SW480 (cell line): ENCODE measurements at regions not wholly inside any gene's neighbourhood (a gene's known extent, or its start where the extent isn't known, plus 50 kb on each side); places are given as distances from the start of the nearest gene placed in this dataset.

Experiments
- DNase-seq: peaks from one replicate; pipeline ENCODE4 v3.0.0-alpha.2; 2016; ENCODE audit warnings: low spot score

DNA sequence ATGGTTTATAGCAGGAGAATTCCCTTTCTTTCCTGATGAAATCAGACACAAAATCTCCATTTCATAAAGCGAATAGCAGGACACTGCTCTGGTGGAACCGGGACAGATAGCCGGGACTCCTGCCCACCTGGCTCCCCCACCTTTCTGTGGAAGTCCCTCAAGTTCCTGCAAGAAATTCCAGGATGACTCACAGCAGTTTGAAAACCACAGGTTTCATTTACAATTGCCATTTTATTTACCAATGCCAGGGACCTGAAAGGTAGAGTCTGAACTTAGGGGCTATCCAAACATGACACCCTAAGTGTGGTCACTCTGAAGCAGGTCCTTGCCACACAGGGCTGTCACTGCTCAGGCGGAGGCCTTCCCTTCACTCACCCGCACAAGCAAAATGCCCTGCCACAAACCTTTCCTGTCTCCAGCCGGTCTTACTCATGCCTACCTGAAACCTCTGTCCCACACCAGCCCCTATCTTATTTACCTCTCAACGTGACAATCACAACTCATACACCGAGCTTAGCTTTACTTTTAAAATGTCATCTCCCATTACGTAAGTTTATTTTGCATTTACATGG, 63.3 kb upstream of the TAF1L start:
- peak; percentile 34 for DNase-seq

DNA sequence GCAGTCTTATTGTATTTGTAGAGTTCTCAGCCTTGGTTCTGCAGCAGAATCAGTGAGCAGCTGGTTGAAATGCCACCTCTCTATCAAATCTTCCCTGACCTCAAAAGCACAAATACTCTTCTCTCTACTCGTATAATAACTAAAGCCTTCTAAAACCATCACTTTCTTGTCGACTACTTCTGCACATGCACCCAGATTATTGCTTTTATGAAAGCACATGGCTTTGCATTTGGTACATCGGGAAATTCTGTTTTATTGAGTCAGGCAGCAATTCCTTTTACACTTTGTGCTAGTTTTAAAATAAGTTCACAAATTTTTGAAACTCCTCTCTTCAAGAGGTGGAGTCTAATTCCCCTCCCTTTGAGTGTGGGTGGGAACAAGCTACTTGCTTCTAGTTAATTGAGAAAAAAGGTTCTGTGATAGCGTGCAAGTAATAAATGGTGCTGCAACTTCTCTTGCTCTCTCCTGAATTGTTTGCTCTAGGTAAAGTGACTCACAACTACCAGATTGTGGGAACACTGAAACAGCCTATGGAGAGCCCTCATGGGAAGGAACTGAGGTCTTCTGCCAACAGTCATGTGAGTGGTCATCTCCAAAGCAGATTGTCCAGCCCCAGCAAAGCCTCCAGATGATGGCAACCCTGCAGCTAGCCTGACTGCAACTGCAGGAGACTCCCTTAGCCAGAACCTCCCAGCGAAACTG, 66.0 kb upstream of the TAF1L start:
- DNase-seq, result no peak

DNA sequence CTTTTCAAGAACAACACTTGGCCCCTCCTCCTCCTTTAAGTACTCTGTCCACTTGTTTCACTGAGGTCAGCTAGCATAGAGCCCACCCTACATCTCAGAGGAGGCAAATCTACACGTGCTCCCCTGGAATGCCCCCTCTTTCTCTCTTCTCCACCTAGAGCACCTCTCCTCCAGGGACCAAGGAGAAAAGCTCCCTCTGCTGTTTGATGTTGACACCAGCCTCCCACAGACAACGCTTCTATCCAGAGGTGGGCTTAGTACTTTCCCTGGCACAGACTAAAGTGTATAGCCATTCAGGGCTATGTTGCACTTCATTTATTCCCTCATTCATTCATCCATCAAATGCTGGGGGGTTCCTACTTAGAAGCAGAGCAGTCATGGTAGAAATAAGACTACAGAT, 68.2 kb upstream of the TAF1L start:
- no peak for DNase-seq

DNA sequence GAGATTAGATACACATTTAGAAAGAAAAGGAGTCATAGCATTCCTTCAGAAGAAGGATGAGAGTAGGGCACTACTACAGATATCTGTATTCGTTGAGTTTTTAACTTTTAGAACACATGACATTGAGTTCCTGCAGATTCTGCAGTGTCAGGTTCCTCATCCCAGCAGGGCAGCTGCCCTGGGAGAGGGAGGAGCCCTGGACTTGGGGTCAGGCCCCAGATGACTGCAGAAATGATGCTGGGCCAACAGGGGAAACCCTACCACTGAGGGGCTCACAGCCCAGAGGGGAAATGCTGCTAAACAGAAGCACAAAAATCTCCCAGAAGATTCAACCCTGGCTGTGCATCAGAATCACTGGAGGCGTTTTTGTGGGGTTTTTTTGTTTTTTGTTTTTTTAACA, 68.9 kb upstream of the TAF1L start:
- no peak for DNase-seq

DNA sequence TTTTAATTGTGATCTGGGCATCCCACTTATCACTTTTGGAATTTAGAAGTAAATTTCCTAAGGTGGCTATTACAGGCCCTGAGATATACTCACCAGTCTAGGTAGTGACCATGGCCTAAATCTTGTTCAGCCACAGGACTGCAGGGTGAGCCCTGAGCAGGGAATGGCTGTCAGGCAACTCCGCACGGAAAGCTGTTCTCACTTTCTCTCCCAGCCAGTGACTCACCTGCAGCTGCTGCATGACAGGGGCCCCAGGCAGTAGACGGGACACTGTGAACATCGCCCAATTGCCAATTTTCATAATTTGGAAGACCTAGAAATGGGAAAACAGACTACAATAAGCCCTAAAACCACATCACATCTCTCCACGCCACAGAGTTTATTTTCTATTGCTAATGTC, 69.6 kb upstream of the TAF1L start:
- DNase-seq, result no peak

DNA sequence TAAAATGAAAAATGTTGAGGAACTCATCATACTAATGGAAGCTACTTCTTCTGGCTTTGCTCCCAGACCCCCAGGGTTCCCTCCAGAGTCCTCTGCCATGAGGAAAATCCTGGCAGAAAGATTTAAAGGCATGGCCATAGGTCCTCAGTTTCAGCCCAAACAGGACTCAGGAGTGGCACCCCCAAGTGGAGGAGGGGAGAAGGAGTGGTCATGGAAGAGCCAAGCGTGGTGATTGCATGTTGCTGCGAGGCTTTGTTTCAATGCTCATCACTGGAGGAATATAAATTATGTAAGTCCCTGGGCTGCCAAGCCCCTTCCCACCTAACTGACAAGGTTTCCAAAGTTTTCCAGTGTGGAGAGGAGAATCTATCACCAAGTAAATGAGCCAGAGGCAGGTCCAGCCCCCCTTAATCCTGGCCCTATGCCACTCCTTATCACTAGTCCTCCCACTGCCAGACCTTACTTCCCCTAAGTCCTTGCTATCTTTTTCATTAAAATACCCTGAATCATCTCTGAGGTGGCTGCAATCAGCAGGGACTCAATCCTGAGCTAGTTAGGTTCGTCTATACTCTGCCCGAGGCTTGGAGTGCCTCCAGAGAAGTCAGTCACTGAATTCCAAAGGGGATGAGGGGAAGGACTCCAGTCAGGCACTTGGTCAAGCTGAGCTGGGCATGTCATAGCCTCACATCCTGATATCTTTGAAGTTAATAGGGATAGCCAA, 70.7 kb upstream of the TAF1L start:
- DNase-seq, result no peak

DNA sequence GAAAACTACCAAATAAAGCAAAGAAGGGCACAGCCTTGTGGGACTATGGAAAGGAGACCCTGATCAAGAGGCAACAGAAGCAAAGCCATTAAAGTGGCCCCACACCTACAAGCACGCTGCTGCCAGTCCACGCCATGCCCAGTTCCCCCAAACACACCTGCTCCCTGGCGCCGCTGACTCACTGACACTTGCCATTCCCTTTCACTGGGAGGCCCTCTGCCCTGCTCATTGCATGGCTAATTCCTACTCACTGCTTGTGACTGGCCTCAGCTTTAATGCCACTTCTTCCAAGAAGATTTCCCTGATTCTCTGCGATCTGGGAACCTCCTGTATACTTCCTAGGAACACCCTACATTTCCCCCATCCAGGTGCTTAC, 71.2 kb upstream of the TAF1L start:
- no peak for DNase-seq

DNA sequence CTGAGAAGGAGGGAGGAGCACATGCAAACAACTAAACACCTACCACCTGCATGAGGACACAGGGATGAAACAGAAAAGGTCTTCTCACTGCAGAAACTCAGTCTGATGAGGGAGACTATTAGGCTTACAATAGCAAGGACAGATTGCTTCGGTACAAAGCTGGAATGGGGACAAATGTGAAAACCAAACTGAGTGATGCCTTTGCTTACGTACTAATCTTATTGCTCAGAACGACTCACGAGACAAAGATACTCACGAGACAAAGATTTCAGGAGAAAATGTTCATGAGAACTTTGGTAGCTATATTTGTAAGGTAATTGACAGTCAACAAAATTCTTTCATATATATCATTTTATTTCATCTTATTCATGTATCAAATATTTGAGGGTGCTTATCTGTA, 71.9 kb upstream of the TAF1L start:
- no peak for DNase-seq

DNA sequence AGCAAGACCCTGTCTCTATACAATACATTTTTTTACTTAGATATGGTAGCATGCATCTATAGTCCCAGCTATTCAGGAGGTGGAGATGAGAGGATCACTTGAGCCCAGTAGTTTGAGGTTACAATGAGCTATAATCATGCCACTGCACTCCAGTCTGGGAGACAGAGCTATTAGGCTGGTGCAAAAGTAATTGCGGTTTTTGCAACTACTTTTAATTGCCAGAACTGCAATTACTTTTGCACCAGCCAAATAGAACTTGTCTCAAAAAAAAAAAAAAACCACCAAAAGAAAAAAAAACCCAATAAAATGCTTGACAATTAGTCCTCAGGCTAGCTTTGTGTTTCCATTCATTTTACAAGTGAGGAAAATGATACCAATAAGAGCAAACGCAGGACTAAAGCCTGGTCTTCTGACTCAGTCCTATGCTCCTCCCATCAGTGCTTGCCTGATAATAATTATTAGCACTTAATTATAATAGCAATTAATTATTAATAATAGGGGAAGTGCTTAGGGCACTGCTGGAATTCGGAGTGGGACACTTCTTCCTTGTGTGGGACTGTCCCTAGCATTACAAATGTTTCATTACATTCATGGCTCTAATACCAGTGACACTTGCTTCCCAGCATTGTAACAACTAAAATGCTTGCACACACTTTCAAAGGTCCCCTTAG, 73.1 kb upstream of the TAF1L start:
- no peak for DNase-seq

DNA sequence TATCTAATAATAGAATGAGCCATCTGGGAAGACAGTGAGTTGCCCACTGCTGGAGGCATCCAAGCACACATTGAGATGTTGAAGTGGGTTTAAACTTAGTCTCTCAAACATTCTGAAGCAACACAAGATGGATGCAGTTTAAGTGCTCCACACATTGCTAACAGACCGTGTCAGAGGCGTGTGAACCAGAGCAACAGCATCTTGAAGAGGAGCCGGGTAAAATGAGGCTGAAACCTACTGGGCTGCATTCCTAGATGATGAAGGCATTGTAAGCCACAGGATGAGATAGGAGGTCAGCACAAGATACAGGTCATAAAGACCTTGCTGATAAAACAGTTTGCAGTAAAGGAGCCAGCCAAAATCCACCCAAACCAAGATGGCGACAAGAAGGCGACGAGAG, 73.5 kb upstream of the TMEM215 start:
- no peak for DNase-seq

DNA sequence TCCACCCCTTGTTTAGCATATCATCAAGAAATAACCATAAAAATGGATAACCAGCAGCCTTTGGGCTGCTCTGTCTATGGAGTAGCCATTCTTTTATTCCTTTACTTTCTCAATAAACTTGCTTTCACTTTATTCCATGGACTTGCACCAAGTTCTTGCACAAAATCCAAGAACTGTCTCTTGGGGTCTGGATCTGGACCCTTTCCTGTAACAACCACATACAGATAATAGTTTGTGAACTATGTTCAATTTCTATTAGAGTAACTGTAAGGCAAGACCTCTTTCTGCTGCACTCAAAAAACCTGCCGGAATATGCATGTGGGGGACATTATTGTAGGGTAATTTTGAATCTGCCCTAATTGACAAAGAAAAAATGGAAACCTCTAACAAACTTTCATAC, 66.9 kb upstream of the TMEM215 start:
- DNase-seq, result no peak

DNA sequence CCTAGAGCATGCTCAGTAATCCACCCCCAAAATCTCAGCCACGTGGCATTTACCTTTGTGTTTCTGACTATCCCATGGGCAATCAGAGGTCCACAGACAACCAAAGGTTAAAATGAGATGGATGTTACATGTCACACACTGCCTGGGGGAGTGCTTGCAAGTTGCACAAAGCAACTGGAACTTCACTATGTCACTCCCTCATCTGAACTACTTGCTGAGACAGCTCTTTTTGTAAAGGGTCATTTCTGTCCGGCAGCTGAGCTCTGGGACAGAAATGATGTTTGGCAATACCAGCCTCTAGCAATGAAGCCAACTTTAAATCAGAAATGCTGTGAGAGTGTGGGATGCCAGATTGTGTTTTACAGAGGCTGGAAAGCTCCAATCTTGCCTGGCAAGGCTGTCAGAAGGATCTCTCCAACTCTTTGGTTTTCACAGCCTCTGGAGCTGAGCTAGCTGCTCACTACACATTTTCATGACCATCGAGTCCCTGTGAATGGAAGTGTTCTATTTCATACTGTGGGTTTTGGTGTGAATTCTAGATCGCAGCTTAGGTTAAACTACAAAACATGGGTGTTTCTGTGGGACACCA, 66.3 kb upstream of the TMEM215 start:
- no peak for DNase-seq

DNA sequence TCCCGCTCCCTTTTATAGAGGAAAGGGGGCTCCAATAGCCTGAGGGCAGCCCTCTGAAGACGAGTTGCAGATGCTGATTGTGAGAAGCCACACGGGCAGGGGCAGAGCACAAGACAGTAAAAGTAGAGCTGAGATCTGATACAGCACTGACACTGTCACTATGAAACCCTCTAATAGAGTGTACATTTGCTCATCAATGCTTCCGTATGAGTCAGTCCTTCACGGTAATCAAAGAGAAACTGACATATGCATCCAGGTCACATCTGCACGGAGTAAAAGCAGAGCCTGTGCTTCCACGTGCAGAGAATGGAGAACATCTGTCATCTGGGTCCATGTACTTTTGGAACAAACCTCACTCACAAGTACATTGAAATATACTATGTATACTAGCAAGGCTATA, 60.6 kb upstream of the TMEM215 start:
- DNase-seq, result no peak

DNA sequence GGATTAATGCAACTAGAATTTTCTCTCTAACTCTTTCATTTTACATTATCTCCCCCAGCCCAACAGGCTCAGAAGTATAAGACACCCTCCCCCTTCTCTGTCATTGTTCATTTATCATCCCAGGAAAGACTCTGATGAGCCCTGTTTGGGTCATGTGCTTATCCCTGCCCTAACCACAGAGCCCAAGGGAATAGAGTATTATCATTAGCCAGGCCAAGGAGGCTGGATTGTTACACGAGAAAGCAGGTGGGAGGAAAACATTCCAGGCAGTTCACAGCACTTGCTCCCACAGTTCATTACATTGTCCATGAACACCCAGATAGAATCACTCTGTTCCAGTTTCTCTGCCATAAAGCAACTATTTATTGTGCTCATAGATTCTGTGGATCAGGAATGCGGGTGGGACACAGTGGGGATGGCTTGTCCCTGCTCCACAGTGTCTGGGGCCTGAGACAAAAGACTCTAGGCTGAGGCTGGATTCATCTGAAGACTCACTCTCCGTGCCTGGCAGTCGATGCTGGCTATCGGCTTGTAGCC, 59.5 kb upstream of the TMEM215 start:
- no peak for DNase-seq

DNA sequence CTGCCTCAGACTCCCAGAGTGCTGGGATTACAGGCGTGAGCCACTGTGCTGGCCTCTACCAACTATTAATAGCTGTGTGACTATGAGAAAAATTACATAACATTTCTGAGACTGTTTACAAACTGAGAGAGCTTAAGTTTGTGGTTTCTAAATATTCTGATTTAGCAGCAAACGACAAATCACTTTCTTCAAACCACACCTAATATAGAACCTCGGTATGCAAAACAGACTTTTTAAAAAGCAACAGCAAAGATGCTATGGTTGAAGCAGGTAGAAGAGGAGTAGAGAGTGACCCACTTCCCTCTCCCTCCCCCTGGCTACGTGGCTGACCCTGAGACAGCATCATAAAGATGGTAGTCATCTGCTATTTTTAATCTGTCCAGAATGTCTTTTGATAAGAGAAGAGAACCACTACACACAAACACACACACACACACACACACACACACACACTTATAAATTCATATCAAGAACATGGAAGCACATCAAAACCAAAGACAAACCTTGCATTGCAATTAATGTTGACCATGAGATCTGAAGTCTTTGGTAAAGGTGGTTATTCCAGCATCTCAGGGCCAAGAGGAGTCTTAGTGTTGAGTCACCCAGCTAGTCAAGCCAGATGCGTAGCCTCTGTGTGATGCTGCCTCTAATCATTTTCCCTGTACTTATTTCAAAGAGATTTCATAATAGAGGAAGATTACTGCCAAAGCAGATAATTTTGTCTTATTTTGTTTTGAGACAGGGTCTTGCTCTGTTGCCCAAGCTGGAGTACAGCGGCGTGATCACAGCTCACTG, 58.1 kb upstream of the TMEM215 start:
- no peak for DNase-seq

DNA sequence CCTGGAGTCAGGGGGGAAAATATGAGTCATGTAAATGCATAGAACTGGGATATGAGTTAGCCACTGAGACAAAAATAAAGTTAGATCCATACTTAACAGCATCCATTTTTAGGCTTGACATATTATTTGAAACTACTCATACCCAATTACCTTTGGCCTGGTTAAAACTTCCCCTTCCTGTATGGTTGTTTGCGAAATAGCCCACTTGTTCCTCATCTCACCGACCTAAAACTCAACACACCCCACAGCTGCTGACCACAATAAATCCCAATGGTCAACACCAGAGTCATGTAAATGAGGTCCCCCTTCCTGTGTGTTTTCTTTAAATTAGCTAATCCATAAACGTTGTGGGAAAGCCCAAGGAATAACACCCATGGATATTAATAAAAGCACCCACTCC, 55.2 kb upstream of the TMEM215 start:
- DNase-seq, result no peak
